Epithelial cell of proximal tubule (primary cell): ENCODE measurements at regions not wholly inside any gene's neighbourhood (a gene's known extent, or its start where the extent isn't known, plus 50 kb on each side); places are given as distances from the start of the nearest gene placed in this dataset.

Experiments used
- DNase-seq: peaks from one replicate; pipeline ENCODE4 v3.0.0-alpha.2; 2011; ENCODE audit warnings: low read depth
- H3K4me3 ChIP-seq: 2 replicates; pipeline ENCODE4 v1.5.1; 2011; ENCODE audit warnings: low read depth, mild to moderate bottlenecking, low read length
- TF ChIP-seq, protein P1 (sequence below): conservative IDR thresholded peaks from 2 replicates; pipeline ENCODE4 v1.5.1; 2012; ENCODE audit warnings: low read depth, mild to moderate bottlenecking, low read length

DNA sequence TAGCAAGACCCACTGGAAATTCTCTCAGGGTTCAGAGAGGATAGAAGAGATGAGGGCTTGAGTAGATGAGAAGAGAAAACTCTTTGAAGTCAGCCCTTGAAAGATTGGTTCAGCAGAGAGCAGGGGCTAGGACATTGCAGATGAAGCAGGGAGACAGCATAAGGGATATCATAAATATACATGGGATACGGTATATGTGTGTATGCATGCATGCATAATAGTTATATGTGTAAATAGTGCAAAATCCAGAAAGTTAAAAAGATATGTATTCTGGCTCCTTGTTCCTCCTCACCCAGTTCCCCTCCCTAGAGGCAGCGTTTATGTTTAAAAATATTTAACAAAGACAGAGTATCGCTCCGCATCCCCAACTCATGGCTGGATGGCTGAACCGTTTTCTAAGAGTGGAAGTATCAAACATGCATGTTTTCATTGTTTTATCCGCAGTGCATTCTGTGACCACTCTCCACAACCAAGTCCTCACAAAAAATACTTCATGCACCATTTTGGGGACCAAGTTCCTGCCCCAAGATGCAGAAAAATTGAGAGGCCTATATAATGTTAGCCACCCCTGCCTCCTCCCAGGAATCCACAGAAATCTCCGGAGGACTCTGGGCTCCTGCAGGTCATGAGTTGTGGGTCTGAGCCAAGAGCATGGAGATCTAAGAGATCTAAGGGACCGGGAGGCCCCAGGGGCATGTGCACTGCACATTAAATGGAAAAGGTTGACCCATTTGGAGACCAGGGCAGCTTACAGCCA lies 119.5 kb downstream of the MTX3 start:
- no peak for DNase-seq
- TF ChIP-seq, protein P1, sequence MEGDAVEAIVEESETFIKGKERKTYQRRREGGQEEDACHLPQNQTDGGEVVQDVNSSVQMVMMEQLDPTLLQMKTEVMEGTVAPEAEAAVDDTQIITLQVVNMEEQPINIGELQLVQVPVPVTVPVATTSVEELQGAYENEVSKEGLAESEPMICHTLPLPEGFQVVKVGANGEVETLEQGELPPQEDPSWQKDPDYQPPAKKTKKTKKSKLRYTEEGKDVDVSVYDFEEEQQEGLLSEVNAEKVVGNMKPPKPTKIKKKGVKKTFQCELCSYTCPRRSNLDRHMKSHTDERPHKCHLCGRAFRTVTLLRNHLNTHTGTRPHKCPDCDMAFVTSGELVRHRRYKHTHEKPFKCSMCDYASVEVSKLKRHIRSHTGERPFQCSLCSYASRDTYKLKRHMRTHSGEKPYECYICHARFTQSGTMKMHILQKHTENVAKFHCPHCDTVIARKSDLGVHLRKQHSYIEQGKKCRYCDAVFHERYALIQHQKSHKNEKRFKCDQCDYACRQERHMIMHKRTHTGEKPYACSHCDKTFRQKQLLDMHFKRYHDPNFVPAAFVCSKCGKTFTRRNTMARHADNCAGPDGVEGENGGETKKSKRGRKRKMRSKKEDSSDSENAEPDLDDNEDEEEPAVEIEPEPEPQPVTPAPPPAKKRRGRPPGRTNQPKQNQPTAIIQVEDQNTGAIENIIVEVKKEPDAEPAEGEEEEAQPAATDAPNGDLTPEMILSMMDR = no peak
- no peak overlapping the region for H3K4me3 ChIP-seq

DNA sequence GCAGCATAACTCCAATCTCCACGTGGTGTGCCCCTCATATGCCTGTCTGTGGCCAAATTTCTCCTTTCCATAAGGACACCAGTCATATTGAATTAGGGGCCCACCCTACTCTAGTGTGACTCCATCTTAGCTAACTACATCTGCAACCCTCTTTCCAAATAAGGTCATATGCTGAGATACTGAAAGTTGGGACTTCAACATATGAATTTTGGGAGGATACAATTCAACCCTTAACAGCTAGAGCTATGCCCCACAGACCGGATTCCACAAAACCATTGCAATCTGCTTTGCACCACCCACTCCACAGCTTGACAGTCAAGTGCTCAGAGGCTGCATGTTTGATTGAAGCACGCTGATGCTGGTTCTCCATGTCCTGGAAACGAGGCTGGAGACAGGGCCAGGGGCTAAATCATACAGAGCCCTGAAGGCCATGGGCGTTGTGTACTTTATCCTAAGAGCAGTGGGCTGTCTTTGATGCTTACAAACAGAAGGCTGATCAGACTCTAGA lies 122.8 kb downstream of the MTX3 start:
- TF ChIP-seq, protein P1 = no peak
- no peak overlapping the region for H3K4me3 ChIP-seq
- no peak for DNase-seq

DNA sequence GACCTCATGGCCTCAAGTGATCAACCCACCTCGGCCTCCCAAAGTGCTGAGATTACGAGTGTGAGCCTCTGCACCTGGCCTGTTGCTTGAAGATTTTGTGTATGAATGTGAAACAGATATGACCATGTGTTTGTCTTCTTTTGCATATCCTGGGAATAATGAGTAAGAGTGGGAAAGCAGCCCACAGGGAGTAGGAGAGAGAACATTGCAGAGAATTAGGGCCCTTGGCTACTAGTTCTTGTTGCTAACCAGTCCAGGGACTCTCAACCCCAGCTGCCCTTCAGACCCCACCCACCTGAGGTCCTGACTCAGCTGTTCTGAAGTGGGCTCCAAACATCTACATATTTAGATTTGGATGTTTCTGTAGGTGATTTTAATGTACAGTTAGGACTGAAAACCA lies 125.5 kb downstream of the MTX3 start:
- TF ChIP-seq, protein P1 = no peak
- no peak for DNase-seq
- H3K4me3 ChIP-seq = no peak overlapping the region

DNA sequence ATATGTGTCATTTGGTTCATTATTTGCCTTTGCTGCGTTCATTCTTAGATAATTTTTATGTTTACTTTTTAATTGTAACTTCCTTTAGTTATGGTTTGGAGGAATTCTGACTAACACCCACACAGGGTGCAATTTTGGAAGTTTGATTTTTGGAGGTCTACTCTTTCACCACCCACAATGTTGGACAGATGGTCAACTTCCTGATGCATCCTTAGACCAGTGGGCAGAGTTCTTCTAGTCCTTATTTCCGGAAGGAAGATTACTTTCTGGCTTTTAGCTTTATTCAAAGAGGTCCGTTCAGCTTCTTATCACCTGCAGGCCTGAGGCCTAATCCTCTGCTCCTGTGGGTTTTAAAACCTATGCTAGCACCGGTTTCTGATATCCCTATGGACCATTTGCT lies 126.7 kb downstream of the MTX3 start:
- no peak overlapping the region for H3K4me3 ChIP-seq
- DNase-seq = no peak
- TF ChIP-seq, protein P1 = no peak

DNA sequence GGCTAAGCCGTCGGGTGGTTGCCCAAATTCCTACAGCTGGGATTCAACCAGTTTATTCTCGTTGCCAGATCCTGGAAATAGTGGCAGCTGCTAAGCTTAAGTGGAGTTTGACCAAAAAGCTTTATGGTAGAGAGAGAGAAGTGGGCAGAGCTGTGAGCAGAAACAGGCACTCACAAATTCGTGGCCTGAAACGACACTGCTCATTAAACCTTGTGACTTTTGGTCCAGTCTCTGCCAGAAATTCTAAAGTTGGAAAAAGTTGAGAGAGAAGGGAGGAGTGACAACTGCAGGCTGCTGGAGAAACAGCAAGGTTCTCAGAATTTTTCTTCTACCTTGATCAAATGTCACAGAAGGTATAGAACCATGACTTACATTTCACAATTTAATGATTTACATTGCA lies 131.5 kb downstream of the MTX3 start:
- TF ChIP-seq, protein P1 = peak; percentile 40
- H3K4me3 ChIP-seq = no peak overlapping the region
- no peak for DNase-seq

DNA sequence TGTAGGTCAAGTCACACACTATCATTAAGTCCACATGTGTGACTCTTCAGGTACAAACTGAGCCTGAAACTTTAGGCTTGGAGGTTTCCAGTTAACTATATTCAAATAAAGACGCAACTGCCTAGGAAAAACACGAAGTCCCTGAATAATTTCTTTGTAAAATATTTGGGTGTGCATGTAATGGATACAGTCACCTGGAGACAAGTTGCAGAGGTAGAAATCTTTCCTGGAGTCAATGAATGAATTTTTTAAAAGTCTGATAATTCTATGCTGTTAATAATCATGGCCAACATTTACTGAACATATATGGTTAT lies 132.7 kb downstream of the MTX3 start:
- no peak overlapping the region for H3K4me3 ChIP-seq
- DNase-seq = no peak
- TF ChIP-seq, protein P1 = no peak
